ENCODE measurements at regions not wholly inside any gene's neighbourhood (a gene's known extent, or its start where the extent isn't known, plus 50 kb on each side); places are given as distances from the start of the nearest gene placed in this dataset.
"Not testable (repeated sequence)": the region's sequence is repeated elsewhere in the genome, so short reads cannot be mapped to it uniquely, and the experiment has no call there.

- H3K27ac ChIP-seq, result no peak overlapping the region
- TF ChIP-seq, protein P1, sequence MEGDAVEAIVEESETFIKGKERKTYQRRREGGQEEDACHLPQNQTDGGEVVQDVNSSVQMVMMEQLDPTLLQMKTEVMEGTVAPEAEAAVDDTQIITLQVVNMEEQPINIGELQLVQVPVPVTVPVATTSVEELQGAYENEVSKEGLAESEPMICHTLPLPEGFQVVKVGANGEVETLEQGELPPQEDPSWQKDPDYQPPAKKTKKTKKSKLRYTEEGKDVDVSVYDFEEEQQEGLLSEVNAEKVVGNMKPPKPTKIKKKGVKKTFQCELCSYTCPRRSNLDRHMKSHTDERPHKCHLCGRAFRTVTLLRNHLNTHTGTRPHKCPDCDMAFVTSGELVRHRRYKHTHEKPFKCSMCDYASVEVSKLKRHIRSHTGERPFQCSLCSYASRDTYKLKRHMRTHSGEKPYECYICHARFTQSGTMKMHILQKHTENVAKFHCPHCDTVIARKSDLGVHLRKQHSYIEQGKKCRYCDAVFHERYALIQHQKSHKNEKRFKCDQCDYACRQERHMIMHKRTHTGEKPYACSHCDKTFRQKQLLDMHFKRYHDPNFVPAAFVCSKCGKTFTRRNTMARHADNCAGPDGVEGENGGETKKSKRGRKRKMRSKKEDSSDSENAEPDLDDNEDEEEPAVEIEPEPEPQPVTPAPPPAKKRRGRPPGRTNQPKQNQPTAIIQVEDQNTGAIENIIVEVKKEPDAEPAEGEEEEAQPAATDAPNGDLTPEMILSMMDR (IDR thresholded peaks at IDR 0.05), result no peak
- no peak for TF ChIP-seq ZFX (IDR thresholded peaks at IDR 0.05; ENCODE audit: borderline replicate concordance)
Measured at GRCh38 chr10:23826421-23826820, 382.5 kb upstream of the KIAA1217 start.

- H3K27ac ChIP-seq, result peak overlapping the region; percentile 65
- TF ChIP-seq, protein P1 (IDR thresholded peaks at IDR 0.05), result no peak
- no peak for TF ChIP-seq ZFX (IDR thresholded peaks at IDR 0.05; ENCODE audit: borderline replicate concordance)
Measured at GRCh38 chr10:23829556-23829955, 379.4 kb upstream of the KIAA1217 start.

GRCh38 chr10:23834091-23834490 lies 374.8 kb upstream of the KIAA1217 start:
- no peak overlapping the region for H3K27ac ChIP-seq
- TF ChIP-seq, protein P1 (IDR thresholded peaks at IDR 0.05), result no peak
- no peak for TF ChIP-seq ZFX (IDR thresholded peaks at IDR 0.05; ENCODE audit: borderline replicate concordance)

DNA sequence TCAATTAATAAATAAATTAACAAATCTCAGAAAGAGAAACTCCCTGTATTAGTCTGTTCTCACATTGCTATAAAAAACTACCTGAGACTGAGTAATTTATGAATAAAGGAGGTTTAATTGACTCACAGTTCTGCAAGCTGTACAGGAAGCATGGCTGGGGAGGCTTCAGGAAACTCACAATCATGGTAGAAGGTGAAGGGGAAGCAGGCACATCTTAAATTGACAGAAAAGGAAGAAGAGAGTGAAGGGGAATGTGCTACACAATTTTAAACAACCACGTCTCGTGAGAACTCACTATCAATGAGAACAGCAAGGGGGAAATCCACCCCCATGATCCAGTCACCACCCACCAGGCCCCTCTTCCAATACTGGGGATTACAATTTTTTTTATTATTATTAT lies 358.3 kb upstream of the KIAA1217 start:
- TF ChIP-seq, protein P1 (IDR thresholded peaks at IDR 0.05), result no peak
- TF ChIP-seq ZFX (IDR thresholded peaks at IDR 0.05; ENCODE audit: borderline replicate concordance), result no peak

GRCh38 chr10:23859598-23859997 lies 349.3 kb upstream of the KIAA1217 start:
- no peak for TF ChIP-seq ZFX (IDR thresholded peaks at IDR 0.05; ENCODE audit: borderline replicate concordance)
- TF ChIP-seq, protein P1 (IDR thresholded peaks at IDR 0.05), result no peak
- no peak overlapping the region for H3K27ac ChIP-seq

More for the DNA sequence above, 358.3 kb upstream of the KIAA1217 start:
- no peak overlapping the region for H3K27ac ChIP-seq

GRCh38 chr10:23864631-23865147 lies 344.2 kb upstream of the KIAA1217 start:
- TF ChIP-seq, protein P1 (IDR thresholded peaks at IDR 0.05), result no peak
- TF ChIP-seq ZFX (IDR thresholded peaks at IDR 0.05; ENCODE audit: borderline replicate concordance), result no peak
- H3K27ac ChIP-seq, result no peak overlapping the region

- H3K27ac ChIP-seq, result not testable (repeated sequence)
Measured at GRCh38 chr10:23866985-23867384, 342.0 kb upstream of the KIAA1217 start.

DNA sequence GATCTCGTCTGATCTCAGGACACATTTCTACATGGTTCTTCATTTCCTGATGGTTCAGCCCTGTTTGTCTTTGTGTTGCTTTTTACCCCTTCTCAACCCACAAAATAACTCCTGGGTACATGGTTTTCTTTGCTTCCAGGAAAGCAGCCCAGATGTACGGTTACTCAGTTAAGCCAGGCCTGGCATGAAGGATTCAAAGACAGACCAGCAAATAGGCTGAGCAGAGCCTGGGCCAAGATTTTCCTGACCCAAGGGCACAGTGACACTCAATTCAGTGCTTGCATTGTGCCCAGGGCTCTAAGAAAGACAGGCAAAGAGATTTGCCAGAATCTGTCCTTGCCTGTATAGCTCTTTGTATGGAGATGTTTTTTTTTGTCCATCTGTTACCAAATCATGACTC lies 340.8 kb upstream of the KIAA1217 start:
- TF ChIP-seq, protein P1 (IDR thresholded peaks at IDR 0.05), result no peak
- no peak for TF ChIP-seq ZFX (IDR thresholded peaks at IDR 0.05; ENCODE audit: borderline replicate concordance)
- peak overlapping the region; percentile 71 for H3K27ac ChIP-seq

Measured in 22Rv1 (cell line).